Fibroblast of villous mesenchyme (primary cell): ENCODE measurements at regions not wholly inside any gene's neighbourhood (a gene's known extent, or its start where the extent isn't known, plus 50 kb on each side); places are given as distances from the start of the nearest gene placed in this dataset.
A peak's percentile ranks its signal among the peaks of the same experiment; 100 is the strongest.

Experiments used
- DNase-seq: peaks from one replicate; pipeline ENCODE4 v3.0.0-alpha.2; 2010; ENCODE audit warnings: low read depth
- H3K4me3 ChIP-seq: 2 replicates; pipeline ENCODE4 v1.5.1; 2011; ENCODE audit warnings: low read depth, mild to moderate bottlenecking, low read length
- CTCF ChIP-seq: IDR thresholded peaks from 2 replicates; pipeline ENCODE4 v1.5.1; 2012; ENCODE audit warnings: low read depth, mild to moderate bottlenecking, low read length; ENCODE audit not compliant: insufficient read depth

GRCh38 chr2:6072768-6073167, 380.6 kb downstream of the SOX11 start:
- no peak for TF ChIP-seq CTCF
- H3K4me3 ChIP-seq: no peak overlapping the region
- DNase-seq: no peak

- DNase-seq: peak; percentile 3
- H3K4me3 ChIP-seq: no peak overlapping the region
- TF ChIP-seq CTCF: no peak
These were observed 381.3 kb downstream of the SOX11 start for GRCh38 chr2:6073191-6074088.

GRCh38 chr2:6074089-6074643, 382.0 kb downstream of the SOX11 start:
- H3K4me3 ChIP-seq: no peak overlapping the region
- TF ChIP-seq CTCF: no peak
- DNase-seq: no peak

- no peak for DNase-seq
- no peak overlapping the region for H3K4me3 ChIP-seq
- no peak for TF ChIP-seq CTCF
These were observed 385.4 kb downstream of the SOX11 start for GRCh38 chr2:6077585-6077984.

- no peak for DNase-seq
- TF ChIP-seq CTCF: no peak
- no peak overlapping the region for H3K4me3 ChIP-seq
These were observed 386.2 kb downstream of the SOX11 start for GRCh38 chr2:6078414-6078813.

GRCh38 chr2:6079405-6079804, 387.2 kb downstream of the SOX11 start:
- no peak for TF ChIP-seq CTCF
- H3K4me3 ChIP-seq: no peak overlapping the region
- no peak for DNase-seq
